HCT116 (cell line): ENCODE measurements at regions not wholly inside any gene's neighbourhood (a gene's known extent, or its start where the extent isn't known, plus 50 kb on each side); places are given as distances from the start of the nearest gene placed in this dataset.

Experiments used
- ATAC-seq: fragments of 200-7000 bp; cut with Tn5 transposase; 2 replicates; pipeline ENCODE4 v1.9.1; 2020; ENCODE audit warnings: mild to moderate bottlenecking, moderate library complexity
- BruUV-seq: library from RNA; stranded (reverse); fragments of 400-500 nt; replicated peaks from 2 replicates; lab custom pipeline; 2021; lab: Mats Ljungman, UMichigan
- CTCF ChIA-PET: fragments of 300-600 bp; sonication (Branson Sonifier 250); formaldehyde crosslinking; loops from one replicate; lab custom pipeline; 2021; ENCODE audit warnings: antibody characterized with exemption; lab: Charles Lee
- POLR2A ChIA-PET: fragments of 300-600, 350-600 bp; sonication (Branson Sonifier 250); formaldehyde crosslinking; loops from one replicate; lab custom pipeline; 2021; ENCODE audit warnings: antibody characterized with exemption; lab: Charles Lee
- RAD21 ChIA-PET, 2 experiments: fragments of 300-600 bp; sonication (Branson Sonifier 250); formaldehyde crosslinking; loops; one replicate each; lab custom pipeline; 2023; ENCODE audit warnings: low total read pairs in 2 of 2; ENCODE audit not compliant: uncharacterized antibody in 2 of 2, unreplicated experiment in 2 of 2, low non-redundant PET in 1 of 2; lab: Charles Lee
- DNase-seq: peaks from one replicate; pipeline ENCODE4 v3.0.0-alpha.2; 2010; ENCODE audit warnings: low read depth, low spot score
- H2AFZ ChIP-seq: fragments of 200-600 bp; shearing (Covaris generic), sonication (generic); 2 replicates; pipeline ENCODE4 v1.6.1; 2017; ENCODE audit warnings: low read depth, mixed run types, mixed read lengths, antibody characterized with exemption, low read length; ENCODE audit not compliant: poor library complexity, severe bottlenecking
- H3K27ac ChIP-seq: 2 replicates; pipeline ENCODE4 v1.5.1; 2012; ENCODE audit warnings: low read depth, low read length
- H3K27me3 ChIP-seq: fragments of 200-600 bp; sonication (generic); 2 replicates; pipeline ENCODE4 v1.6.1; 2016; ENCODE audit warnings: mixed run types, low read length, mixed read lengths; ENCODE audit not compliant: insufficient read depth
- H3K36me3 ChIP-seq, 2 experiments: fragments of 200-500 bp in 1 of 2; fragments of 200-600 bp in 1 of 2; sonication (Bioruptor generic) in 1 of 2; sonication (generic) in 1 of 2; 2 replicates each; pipeline versions ENCODE4 v1.5.1 to v1.6.1; 2014 to 2016; ENCODE audit warnings: low read length in 2 of 2, inconsistent platforms in 1 of 2, mixed read lengths in 1 of 2, mixed run types in 1 of 2; ENCODE audit not compliant: insufficient read depth in 2 of 2, control insufficient read depth in 1 of 2
- H3K4me1 ChIP-seq, 2 experiments: fragments of 200-600 bp in 1 of 2; sonication (generic) in 1 of 2; 2 replicates each; pipeline versions ENCODE4 v1.5.1 to v1.6.1; 2012 to 2017; ENCODE audit warnings: low read length in 2 of 2, inconsistent platforms in 1 of 2, mild to moderate bottlenecking in 1 of 2, mixed read lengths in 1 of 2, mixed run types in 1 of 2, moderate library complexity in 1 of 2; ENCODE audit not compliant: insufficient read depth in 2 of 2, control insufficient read depth in 1 of 2
- H3K4me2 ChIP-seq: fragments of 200-600 bp; sonication (generic); 2 replicates; pipeline ENCODE4 v1.6.1; 2017; ENCODE audit warnings: mixed run types, low read length, mixed read lengths
- H3K4me3 ChIP-seq, 2 experiments: fragments of 200-600 bp in 1 of 2; sonication (generic) in 1 of 2; replicated peaks in 1 of 2; 2 replicates each; pipeline ENCODE4 v1.5.1; 2011 to 2016; ENCODE audit warnings: low read length in 2 of 2, control low read depth in 1 of 2, low read depth in 1 of 2, mild to moderate bottlenecking in 1 of 2, mixed read lengths in 1 of 2, mixed run types in 1 of 2
- H3K79me2 ChIP-seq: fragments of 200-600 bp; sonication (generic); 2 replicates; pipeline ENCODE4 v1.6.1; 2017; ENCODE audit warnings: mild to moderate bottlenecking, mixed run types, low read length, moderate library complexity, mixed read lengths; ENCODE audit not compliant: insufficient read depth
- H3K9ac ChIP-seq: fragments of 200-600 bp; sonication (generic); 2 replicates; pipeline ENCODE4 v1.6.1; 2016; ENCODE audit warnings: low read length, mixed read lengths
- H3K9me2 ChIP-seq: fragments of 200-600 bp; sonication (generic), shearing (Covaris generic); 2 replicates; pipeline ENCODE4 v1.6.1; 2017; ENCODE audit warnings: mixed run types, mild to moderate bottlenecking, moderate library complexity; ENCODE audit not compliant: insufficient read depth
- H3K9me3 ChIP-seq, 2 experiments: fragments of 200-500 bp in 1 of 2; fragments of 200-600 bp in 1 of 2; sonication (Bioruptor generic) in 1 of 2; sonication (generic) in 1 of 2; 2 replicates each; pipeline ENCODE4 v1.6.1; 2014 to 2017; ENCODE audit warnings: low read length in 2 of 2, mixed read lengths in 2 of 2, inconsistent platforms in 1 of 2, low read depth in 1 of 2, mild to moderate bottlenecking in 1 of 2, mixed run types in 1 of 2, moderate library complexity in 1 of 2; ENCODE audit not compliant: control insufficient read depth in 1 of 2, insufficient read depth in 1 of 2
- H4K20me1 ChIP-seq: fragments of 200-600 bp; sonication (generic), shearing (Covaris generic); 2 replicates; pipeline ENCODE4 v1.6.1; 2017; ENCODE audit warnings: mixed run types, mild to moderate bottlenecking, moderate library complexity; ENCODE audit not compliant: insufficient read depth
- CBX3 ChIP-seq: IDR thresholded peaks from 2 replicates; pipeline ENCODE4 v1.6.1; 2012; ENCODE audit warnings: low read depth
- CEBPB ChIP-seq: IDR thresholded peaks from 2 replicates; pipeline ENCODE4 v1.6.1; 2012; ENCODE audit warnings: low read depth
- ELF1 ChIP-seq: IDR thresholded peaks from 2 replicates; pipeline ENCODE4 v1.6.1; 2012; ENCODE audit warnings: low read depth, borderline replicate concordance
- EZH2phosphoT487 ChIP-seq: fragments of 200-600 bp; IDR thresholded peaks from 2 replicates; pipeline ENCODE4 v1.6.1; 2018; ENCODE audit warnings: antibody characterized with exemption, borderline replicate concordance
- POLR2A ChIP-seq: IDR thresholded peaks from 2 replicates; pipeline ENCODE4 v1.7.0; 2011; ENCODE audit warnings: borderline replicate concordance; ENCODE audit not compliant: insufficient read depth, insufficient read length; ENCODE audit errors: extremely low read depth
- POLR2AphosphoS5 ChIP-seq: IDR thresholded peaks from 2 replicates; pipeline ENCODE4 v1.6.1; 2011; ENCODE audit warnings: mild to moderate bottlenecking, low read depth, low read length, moderate library complexity
- RAD21 ChIP-seq: IDR thresholded peaks from 2 replicates; pipeline ENCODE4 v1.6.1; 2012; ENCODE audit warnings: low read depth, mild to moderate bottlenecking
- SIN3A ChIP-seq: IDR thresholded peaks from 2 replicates; pipeline ENCODE4 v1.6.1; 2012; ENCODE audit warnings: low read depth
- SP1 ChIP-seq: IDR thresholded peaks from 2 replicates; pipeline ENCODE4 v1.6.1; 2012; ENCODE audit warnings: low read depth
- SRF ChIP-seq: IDR thresholded peaks from 2 replicates; pipeline ENCODE4 v1.6.1; 2012; ENCODE audit warnings: low read depth
- ZFX ChIP-seq: fragments of 450-650 bp; IDR thresholded peaks from 2 replicates; pipeline ENCODE4 v1.6.1; 2017
- ZNF274 ChIP-seq: fragments of 200-500 bp; sonication (Bioruptor generic); IDR thresholded peaks from 2 replicates; pipeline ENCODE4 v1.6.1; 2014; ENCODE audit warnings: mild to moderate bottlenecking, low read depth, low read length, inconsistent platforms
- intact Hi-C: fragments of 100-400 bp; cut with micrococcal nuclease; formaldehyde crosslinking; loops from 2 replicates; pipeline ENCODE4 v1.10.0; 2022
- TF ChIP-seq, protein P1 (sequence below): IDR thresholded peaks from 2 replicates; pipeline ENCODE4 v1.6.1; 2012; ENCODE audit warnings: low read depth
- TF ChIP-seq, protein P2 (sequence below), 3 experiments: fragments of 200-600 bp in 1 of 3; sonication (generic) in 1 of 3; IDR thresholded peaks in 2 of 3; conservative IDR thresholded peaks in 1 of 3; 2 replicates each; pipeline ENCODE4 v1.5.1; 2012 to 2017; ENCODE audit warnings: low read depth in 2 of 3, low read length in 2 of 3, antibody characterized with exemption in 1 of 3, borderline replicate concordance in 1 of 3, control low read depth in 1 of 3, mild to moderate bottlenecking in 1 of 3, mixed read lengths in 1 of 3, mixed run types in 1 of 3, moderate library complexity in 1 of 3; ENCODE audit not compliant: insufficient read depth in 1 of 3
- TF ChIP-seq, protein P3 (sequence below): IDR thresholded peaks from 2 replicates; pipeline ENCODE4 v1.6.1; 2012
- TF ChIP-seq, protein P4 (sequence below): IDR thresholded peaks from 2 replicates; pipeline ENCODE4 v1.6.1; 2011; ENCODE audit warnings: mild to moderate bottlenecking, low read length, moderate library complexity; ENCODE audit not compliant: insufficient replicate concordance; ENCODE audit errors: extremely low read depth

DNA sequence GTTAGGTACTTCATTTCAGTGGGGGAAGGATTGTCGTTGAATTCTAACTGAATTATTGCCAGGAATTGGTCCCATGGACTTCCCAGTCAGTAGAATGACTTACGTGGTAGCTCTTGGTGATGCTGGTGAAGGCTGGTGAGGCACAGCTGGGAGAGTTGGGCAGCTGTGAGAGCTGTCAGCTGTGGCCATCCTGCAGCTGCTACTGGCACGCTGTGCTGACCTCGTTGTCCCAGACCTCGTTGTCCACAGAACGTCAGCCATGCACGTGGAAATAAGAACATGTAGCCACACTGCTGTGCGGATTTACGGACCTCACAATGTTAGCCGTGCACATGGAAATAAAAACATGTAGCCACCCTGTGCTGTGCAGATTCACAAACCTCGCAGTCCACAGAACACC, 102.3 kb downstream of the NPIPB11 start:
- CTCF ChIA-PET, result no interaction called here
- no TSS peak for BruUV-seq
- DNase-seq (no peak), ATAC-seq (no peak)
- H3K9ac ChIP-seq, result no peak overlapping the region
- H3K9me2 ChIP-seq, result no peaks in the 10 kb centered on the region
- RAD21 ChIA-PET, result no interaction called here
- H3K27me3 ChIP-seq, result peaks cover 5% of the 10 kb centered on the region; the same call in 1 of the 2 replicates
- intact Hi-C loops, result no loop called here
- no peaks in the 10 kb centered on the region for H3K36me3 ChIP-seq
- no peak overlapping the region for H2AFZ ChIP-seq
- no peak overlapping the region for H3K4me2 ChIP-seq
- H3K27ac ChIP-seq, result no peak overlapping the region
- H3K9me3 ChIP-seq, result no peaks in the 10 kb centered on the region
- no peaks in the 10 kb centered on the region for H4K20me1 ChIP-seq
- POLR2A ChIA-PET, result no interaction called here
- H3K4me1 ChIP-seq, result no peaks in the 10 kb centered on the region
- no peak overlapping the region for H3K4me3 ChIP-seq
- no peaks in the 10 kb centered on the region for H3K79me2 ChIP-seq
- TF ChIP-seq CEBPB, result no peak
- TF ChIP-seq, protein P1, sequence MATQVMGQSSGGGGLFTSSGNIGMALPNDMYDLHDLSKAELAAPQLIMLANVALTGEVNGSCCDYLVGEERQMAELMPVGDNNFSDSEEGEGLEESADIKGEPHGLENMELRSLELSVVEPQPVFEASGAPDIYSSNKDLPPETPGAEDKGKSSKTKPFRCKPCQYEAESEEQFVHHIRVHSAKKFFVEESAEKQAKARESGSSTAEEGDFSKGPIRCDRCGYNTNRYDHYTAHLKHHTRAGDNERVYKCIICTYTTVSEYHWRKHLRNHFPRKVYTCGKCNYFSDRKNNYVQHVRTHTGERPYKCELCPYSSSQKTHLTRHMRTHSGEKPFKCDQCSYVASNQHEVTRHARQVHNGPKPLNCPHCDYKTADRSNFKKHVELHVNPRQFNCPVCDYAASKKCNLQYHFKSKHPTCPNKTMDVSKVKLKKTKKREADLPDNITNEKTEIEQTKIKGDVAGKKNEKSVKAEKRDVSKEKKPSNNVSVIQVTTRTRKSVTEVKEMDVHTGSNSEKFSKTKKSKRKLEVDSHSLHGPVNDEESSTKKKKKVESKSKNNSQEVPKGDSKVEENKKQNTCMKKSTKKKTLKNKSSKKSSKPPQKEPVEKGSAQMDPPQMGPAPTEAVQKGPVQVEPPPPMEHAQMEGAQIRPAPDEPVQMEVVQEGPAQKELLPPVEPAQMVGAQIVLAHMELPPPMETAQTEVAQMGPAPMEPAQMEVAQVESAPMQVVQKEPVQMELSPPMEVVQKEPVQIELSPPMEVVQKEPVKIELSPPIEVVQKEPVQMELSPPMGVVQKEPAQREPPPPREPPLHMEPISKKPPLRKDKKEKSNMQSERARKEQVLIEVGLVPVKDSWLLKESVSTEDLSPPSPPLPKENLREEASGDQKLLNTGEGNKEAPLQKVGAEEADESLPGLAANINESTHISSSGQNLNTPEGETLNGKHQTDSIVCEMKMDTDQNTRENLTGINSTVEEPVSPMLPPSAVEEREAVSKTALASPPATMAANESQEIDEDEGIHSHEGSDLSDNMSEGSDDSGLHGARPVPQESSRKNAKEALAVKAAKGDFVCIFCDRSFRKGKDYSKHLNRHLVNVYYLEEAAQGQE, result no peak
- TF ChIP-seq CBX3, result no peak
- no peak for TF ChIP-seq SIN3A
- TF ChIP-seq EZH2phosphoT487, result no peak
- TF ChIP-seq SP1, result no peak
- TF ChIP-seq RAD21, result no peak
- TF ChIP-seq ZNF274, result no peak
- TF ChIP-seq, protein P2, sequence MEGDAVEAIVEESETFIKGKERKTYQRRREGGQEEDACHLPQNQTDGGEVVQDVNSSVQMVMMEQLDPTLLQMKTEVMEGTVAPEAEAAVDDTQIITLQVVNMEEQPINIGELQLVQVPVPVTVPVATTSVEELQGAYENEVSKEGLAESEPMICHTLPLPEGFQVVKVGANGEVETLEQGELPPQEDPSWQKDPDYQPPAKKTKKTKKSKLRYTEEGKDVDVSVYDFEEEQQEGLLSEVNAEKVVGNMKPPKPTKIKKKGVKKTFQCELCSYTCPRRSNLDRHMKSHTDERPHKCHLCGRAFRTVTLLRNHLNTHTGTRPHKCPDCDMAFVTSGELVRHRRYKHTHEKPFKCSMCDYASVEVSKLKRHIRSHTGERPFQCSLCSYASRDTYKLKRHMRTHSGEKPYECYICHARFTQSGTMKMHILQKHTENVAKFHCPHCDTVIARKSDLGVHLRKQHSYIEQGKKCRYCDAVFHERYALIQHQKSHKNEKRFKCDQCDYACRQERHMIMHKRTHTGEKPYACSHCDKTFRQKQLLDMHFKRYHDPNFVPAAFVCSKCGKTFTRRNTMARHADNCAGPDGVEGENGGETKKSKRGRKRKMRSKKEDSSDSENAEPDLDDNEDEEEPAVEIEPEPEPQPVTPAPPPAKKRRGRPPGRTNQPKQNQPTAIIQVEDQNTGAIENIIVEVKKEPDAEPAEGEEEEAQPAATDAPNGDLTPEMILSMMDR (IDR thresholded peaks at IDR 0.05 in 2 of 3, conservative IDR thresholded peaks at IDR 0.05 in 1 of 3; ENCODE audit: borderline replicate concordance in 1 of 3, insufficient read depth in 1 of 3, low read depth in 2 of 3, low read length in 2 of 3), result no peak
- no peak for TF ChIP-seq SRF
- TF ChIP-seq POLR2AphosphoS5, result no peak
- no peak for TF ChIP-seq ZFX
- no peak for TF ChIP-seq ELF1
- TF ChIP-seq, protein P3, sequence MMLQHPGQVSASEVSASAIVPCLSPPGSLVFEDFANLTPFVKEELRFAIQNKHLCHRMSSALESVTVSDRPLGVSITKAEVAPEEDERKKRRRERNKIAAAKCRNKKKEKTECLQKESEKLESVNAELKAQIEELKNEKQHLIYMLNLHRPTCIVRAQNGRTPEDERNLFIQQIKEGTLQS, result no peak
- TF ChIP-seq, protein P4, sequence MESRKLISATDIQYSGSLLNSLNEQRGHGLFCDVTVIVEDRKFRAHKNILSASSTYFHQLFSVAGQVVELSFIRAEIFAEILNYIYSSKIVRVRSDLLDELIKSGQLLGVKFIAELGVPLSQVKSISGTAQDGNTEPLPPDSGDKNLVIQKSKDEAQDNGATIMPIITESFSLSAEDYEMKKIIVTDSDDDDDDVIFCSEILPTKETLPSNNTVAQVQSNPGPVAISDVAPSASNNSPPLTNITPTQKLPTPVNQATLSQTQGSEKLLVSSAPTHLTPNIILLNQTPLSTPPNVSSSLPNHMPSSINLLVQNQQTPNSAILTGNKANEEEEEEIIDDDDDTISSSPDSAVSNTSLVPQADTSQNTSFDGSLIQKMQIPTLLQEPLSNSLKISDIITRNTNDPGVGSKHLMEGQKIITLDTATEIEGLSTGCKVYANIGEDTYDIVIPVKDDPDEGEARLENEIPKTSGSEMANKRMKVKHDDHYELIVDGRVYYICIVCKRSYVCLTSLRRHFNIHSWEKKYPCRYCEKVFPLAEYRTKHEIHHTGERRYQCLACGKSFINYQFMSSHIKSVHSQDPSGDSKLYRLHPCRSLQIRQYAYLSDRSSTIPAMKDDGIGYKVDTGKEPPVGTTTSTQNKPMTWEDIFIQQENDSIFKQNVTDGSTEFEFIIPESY, result no peak
- TF ChIP-seq POLR2A, result no peak
